HL-60 (cell line): ENCODE measurements at regions not wholly inside any gene's neighbourhood (a gene's known extent, or its start where the extent isn't known, plus 50 kb on each side); places are given as distances from the start of the nearest gene placed in this dataset.

ENCODE experiments used
- CTCF ChIP-seq: IDR thresholded peaks from one replicate; pipeline ENCODE4 v1.5.1; 2011; ENCODE audit warnings: low read length, control low read depth, inconsistent platforms; ENCODE audit not compliant: insufficient read depth
- POLR2AphosphoS5 ChIP-seq: IDR thresholded peaks from 2 replicates; pipeline ENCODE4 v1.6.1; 2012; ENCODE audit warnings: low read depth

GRCh38 chr1:188689542-188689941 lies 1788.1 kb downstream of the BRINP3 start:
- TF ChIP-seq POLR2AphosphoS5: no peak
- TF ChIP-seq CTCF: no peak
